Pancreas (tissue), 10 donors: ENCODE measurements at regions not wholly inside any gene's neighbourhood (a gene's known extent, or its start where the extent isn't known, plus 50 kb on each side); places are given as distances from the start of the nearest gene placed in this dataset.

Experiments
- ATAC-seq, 4 donors: fragments of 200-7000 bp; cut with Tn5 transposase; one replicate each; pipeline versions ENCODE4 v1.8.0 to v1.9.1; 2020; ENCODE audit warnings: mild to moderate bottlenecking in 4 of 4, moderate library complexity in 4 of 4
- DNase-seq, 6 donors: peaks; one replicate each; pipeline ENCODE4 v3.0.0-alpha.2; 2020
- FAIRE-seq: peaks from 2 replicates; lab custom pipeline; 2012; peaks lifted over from hg19 to GRCh38; lab: Jason Lieb, UNC
- H3K27ac ChIP-seq, 4 donors: fragments of 200-600 bp; sonication (generic); 1 replicate in 3 of 4; 2 replicates in 1 of 4; pipeline versions ENCODE4 v1.5.0 to v1.8.0; 2020
- H3K27me3 ChIP-seq, 4 donors: fragments of 200-600 bp; one replicate each; pipeline ENCODE4 v1.8.0; 2021
- H3K36me3 ChIP-seq, 3 donors: fragments of 200-600 bp; sonication (generic) in 1 of 3; one replicate each; pipeline versions ENCODE4 v1.5.0 to v1.8.0; 2020 to 2021
- H3K4me1 ChIP-seq, 3 donors: fragments of 200-600 bp; one replicate each; pipeline ENCODE4 v1.8.0; 2021
- H3K4me3 ChIP-seq, 4 donors: fragments of 200-600 bp; sonication (generic) in 2 of 4; one replicate each; pipeline versions ENCODE4 v1.5.0 to v1.8.0; 2020 to 2021
- H3K9me3 ChIP-seq, 4 donors: fragments of 200-600 bp; one replicate each; pipeline ENCODE4 v1.8.0; 2021
- CTCF ChIP-seq, 4 donors: fragments of 200-600 bp; sonication (generic) in 3 of 4; IDR thresholded peaks; one replicate each; pipeline versions ENCODE4 v1.5.0 to v1.8.0; 2021; ENCODE audit warnings: antibody characterized with exemption in 4 of 4
- WGBS, 2 donors: extraction: QIAGEN DNeasy Blood & Tissue Kit; methylation state at CpG; one replicate each; pipeline ENCODE4 v1.1.7; 2013; 5-methylcytosine and 5-hydroxymethylcytosine counted together
- intact Hi-C, 3 donors: fragments of 100-400 bp; cut with DNase I; formaldehyde crosslinking; loops; one replicate each; pipeline versions ENCODE4 v1.11.1 to v1.14.2; 2022
- donor health status: healthy with polysubstance abuse.
- donor health status: DM: no; HTN: no; CAD: no; lungs with moderate emphysema.
- donor health status: DM: no; HTN: no; CAD: no.
- donor health status: control.
- donor health status: control.
- donor health status: Bipolar disorder and iron deficiency.
- donor health status: DM: yes; HTN: yes; CAD: no.
- donor health status: DM: no; HTN: no; CAD: no.
- donor health status: DM: no; HTN: no; CAD: no.
- donor health status: DM: yes; HTN: yes; CAD: no.

GRCh38 chr11:134863294-134863693 is 451.3 kb upstream of the B3GAT1 start:
- WGBS, 2 donors = 23 to 26% methylated on average over 9 of the region's 9 CpGs
- Histone ChIP-seq H3K27me3 (peaks cover 0 to 11% (median 3%) of the 10 kb centered on the region in 4 donors), H3K36me3 (no peaks in the 10 kb centered on the region), H3K9me3 (no peaks in the 10 kb centered on the region), H3K27ac (no peak overlapping the region), H3K4me3 (no peak overlapping the region), H3K4me1 (no peaks in the 10 kb centered on the region)
- ATAC-seq (no peak), FAIRE-seq (no peak), DNase-seq (no peak)
- TF ChIP-seq CTCF (IDR thresholded peaks at IDR 0.05) = no peak
- intact Hi-C loops = no loop called here

- Histone ChIP-seq H3K27me3 (peaks cover 0 to 11% (median 3%) of the 10 kb centered on the region in 4 donors), H3K9me3 (no peaks in the 10 kb centered on the region), H3K27ac (no peak overlapping the region), H3K4me3 (no peak overlapping the region), H3K36me3 (no peaks in the 10 kb centered on the region), H3K4me1 (no peaks in the 10 kb centered on the region)
- ATAC-seq (no peak), FAIRE-seq (no peak), DNase-seq (no peak)
- intact Hi-C loops = no loop called here
- 44 to 51% methylated on average over 10 of the region's 10 CpGs for WGBS, 2 donors
- TF ChIP-seq CTCF (IDR thresholded peaks at IDR 0.05) = no peak
Observed at GRCh38 chr11:134862587-134863195, 450.6 kb upstream of the B3GAT1 start.

- Histone ChIP-seq H3K36me3 (no peaks in the 10 kb centered on the region), H3K27ac (no peak overlapping the region), H3K27me3 (peaks cover 0 to 11% (median 3%) of the 10 kb centered on the region in 4 donors), H3K9me3 (no peaks in the 10 kb centered on the region), H3K4me3 (no peak overlapping the region), H3K4me1 (no peaks in the 10 kb centered on the region)
- no peak for TF ChIP-seq CTCF (IDR thresholded peaks at IDR 0.05)
- 41 to 62% methylated on average over 5 of the region's 5 CpGs for WGBS, 2 donors
- intact Hi-C loops = no loop called here
- ATAC-seq (no peak), FAIRE-seq (no peak), DNase-seq (no peak)
Observed at GRCh38 chr11:134862105-134862502, 450.1 kb upstream of the B3GAT1 start.

GRCh38 chr11:134861490-134862104 is 449.6 kb upstream of the B3GAT1 start:
- no peak for FAIRE-seq
- Histone ChIP-seq H3K4me3 (no peak overlapping the region), H3K4me1 (no peaks in the 10 kb centered on the region), H3K27me3 (peaks cover 0 to 11% (median 3%) of the 10 kb centered on the region in 4 donors), H3K36me3 (no peaks in the 10 kb centered on the region), H3K27ac (no peak overlapping the region), H3K9me3 (no peaks in the 10 kb centered on the region)
- 62 to 68% methylated on average over 15 of the region's 15 CpGs for WGBS, 2 donors
- no peak for DNase-seq
- TF ChIP-seq CTCF (IDR thresholded peaks at IDR 0.05) = no peak
- ATAC-seq = no peak
- intact Hi-C loops = no loop called here
